ENCODE measurements at regions not wholly inside any gene's neighbourhood (a gene's known extent, or its start where the extent isn't known, plus 50 kb on each side); places are given as distances from the start of the nearest gene placed in this dataset.

GRCh38 chr17:74055508-74056160 lies 147.8 kb upstream of the RPL38 start:
- peak in 2 of 3 experiments; percentile 5 to 52 for DNase-seq

DNA sequence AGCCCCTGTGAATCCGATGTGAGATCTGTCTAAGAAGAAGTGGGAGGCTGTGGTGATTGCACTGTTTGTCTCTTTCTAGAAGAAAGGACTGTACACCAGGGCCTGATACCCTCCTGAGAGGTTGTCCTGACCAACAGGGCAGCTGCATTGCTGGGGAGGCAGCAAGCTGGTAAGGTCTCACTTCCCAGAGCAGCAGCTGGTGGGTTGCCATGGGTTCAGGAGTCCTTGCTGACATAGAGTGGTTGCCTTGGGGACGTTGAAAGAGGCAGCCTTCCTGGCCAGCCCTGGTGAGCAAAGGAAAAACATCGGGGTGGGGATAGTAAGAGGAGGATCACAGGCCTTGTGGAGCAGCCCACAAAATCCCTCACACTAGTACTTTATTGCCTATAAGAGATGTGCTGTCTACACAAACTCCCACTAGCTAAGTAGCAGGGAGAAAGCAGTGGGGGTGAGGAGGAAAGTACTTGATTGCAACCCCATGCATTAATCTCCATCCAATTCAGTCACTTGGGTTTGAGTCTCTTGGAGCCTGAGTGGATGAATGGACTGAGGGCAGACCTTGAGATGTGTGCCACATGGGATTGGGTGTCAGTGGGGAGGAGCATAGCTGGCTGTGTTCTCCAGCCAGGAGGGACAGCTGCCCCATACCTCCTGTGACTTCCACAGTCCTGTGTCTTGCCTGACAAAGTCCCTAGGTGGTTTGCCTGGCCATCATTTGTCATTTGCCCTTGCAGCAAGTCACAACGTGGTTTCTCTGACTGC lies 143.8 kb upstream of the RPL38 start:
- DNase-seq: peak; percentile 55 to 91 (median 77)

DNA sequence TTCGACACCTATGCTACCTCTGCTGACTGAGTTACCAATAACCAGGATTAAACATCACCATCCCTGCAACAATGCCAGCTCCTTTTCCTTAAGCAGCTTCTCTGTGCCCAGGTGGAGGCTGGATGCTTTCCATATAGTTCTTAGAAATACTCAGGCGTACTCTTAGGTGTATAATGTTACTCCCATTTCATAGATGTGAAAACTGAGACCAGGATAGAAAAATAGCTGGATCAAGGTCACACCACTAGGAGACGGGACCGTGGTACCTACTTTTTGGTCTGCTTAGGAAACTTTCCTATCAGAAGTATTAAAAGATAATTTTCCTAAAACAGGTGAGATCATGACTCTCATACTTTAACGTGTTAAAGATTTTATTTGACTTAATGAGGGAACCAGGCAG lies 141.7 kb upstream of the RPL38 start:
- DNase-seq: no peak

GRCh38 chr17:74062234-74062633 lies 141.2 kb upstream of the RPL38 start:
- peak in 1 of 3 experiments; percentile 4 for DNase-seq

GRCh38 chr17:74063439-74063838 lies 140.0 kb upstream of the RPL38 start:
- DNase-seq: no peak

GRCh38 chr17:74070374-74070773 lies 133.1 kb upstream of the RPL38 start:
- no peak for DNase-seq

DNA sequence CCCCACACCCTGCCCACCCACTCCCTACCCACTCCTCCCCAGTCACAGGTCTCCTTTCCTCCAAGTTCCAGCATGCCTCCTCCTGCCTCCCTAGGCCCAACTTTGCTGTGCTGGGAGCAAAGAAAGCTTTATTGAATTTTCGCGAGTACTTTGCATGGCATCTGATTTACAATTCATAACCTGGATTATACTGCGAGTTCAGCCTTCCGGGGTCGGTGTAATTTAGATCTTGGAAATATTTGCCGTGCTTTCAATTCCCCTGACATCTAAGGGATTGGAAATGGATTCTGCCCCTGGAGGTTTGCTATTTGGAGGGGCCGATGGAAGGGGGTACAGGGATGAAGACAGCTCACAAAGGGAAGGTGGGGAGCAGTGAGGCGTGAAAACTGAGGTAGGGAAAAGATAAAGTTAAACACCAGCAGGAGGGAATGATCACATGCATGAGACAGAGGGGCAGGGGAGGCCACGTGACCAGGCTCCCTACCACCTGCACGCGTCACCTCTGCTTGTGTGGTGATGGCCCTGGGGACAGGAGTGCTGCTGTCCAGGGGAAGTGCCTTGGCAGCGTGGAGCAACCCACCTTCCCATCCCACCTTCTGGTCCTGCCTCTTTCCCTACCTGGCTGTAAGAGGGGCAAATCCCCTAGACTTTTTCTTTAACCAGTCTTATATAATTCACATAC lies 132.3 kb upstream of the RPL38 start:
- DNase-seq: no peak

- DNase-seq: no peak
Observed at GRCh38 chr17:74072340-74072739, 131.1 kb upstream of the RPL38 start.

DNA sequence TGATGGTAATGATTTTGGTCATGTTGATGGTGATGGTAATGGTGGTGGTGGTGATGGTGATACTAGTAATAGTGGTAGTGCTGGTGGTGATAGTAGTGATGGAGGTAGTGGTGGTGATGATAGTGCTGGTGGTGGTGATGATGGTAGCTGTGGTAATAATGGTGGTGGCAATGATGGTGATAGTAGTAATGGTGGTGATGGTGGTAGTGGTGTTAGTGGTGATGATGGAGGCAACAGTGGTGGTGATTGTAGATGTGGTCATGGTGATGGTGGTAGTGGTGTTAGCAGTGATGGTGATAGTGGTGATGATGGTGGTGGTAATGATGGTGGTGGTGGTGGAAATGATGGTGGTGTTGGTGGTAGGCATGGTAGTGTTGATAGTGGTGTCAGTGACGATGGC lies 127.0 kb upstream of the RPL38 start:
- DNase-seq: no peak

GRCh38 chr17:74077231-74077630 lies 126.2 kb upstream of the RPL38 start:
- DNase-seq: no peak

- DNase-seq: peak in 1 of 3 experiments; percentile 8
Observed at GRCh38 chr17:74078363-74078941, 125.0 kb upstream of the RPL38 start.

DNA sequence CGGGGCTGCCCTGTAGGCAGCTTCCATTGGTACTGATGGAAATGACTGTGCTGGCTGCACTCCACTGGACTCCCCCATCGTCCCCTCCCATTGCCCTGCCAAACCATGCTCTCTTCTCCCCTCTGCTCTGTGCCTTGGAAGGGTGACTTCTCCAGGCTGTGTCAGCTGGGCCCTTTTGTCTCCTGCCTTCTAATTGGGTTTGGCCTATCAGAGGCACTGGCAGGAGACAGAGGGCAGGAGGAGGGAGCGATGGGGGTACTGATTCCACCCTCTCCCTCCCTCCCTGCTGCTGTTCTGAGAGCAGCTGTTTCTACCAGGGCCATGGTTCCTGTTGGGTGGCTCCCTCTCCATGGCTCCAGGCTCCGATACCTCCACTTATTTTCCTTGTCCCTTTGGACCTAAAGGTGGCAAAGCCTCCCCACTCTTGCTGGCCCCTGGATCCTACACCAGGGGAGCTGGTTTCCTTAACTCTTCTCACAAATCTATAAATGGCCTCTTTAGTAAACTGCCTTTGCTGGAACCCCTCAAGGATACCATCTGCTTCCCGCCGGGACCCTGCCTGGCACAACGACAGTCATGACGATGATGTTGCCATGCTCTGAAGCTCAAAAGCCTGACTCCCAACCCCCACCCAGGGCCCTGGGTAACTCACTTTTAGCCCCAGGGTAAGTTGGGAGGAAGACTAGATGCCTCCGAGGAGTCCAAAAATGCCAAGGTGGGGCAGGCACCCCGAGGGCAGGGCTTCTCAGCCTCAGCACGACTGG lies 123.8 kb upstream of the RPL38 start:
- DNase-seq: no peak

GRCh38 chr17:74080656-74081582 lies 122.6 kb upstream of the RPL38 start:
- no peak for DNase-seq

DNA sequence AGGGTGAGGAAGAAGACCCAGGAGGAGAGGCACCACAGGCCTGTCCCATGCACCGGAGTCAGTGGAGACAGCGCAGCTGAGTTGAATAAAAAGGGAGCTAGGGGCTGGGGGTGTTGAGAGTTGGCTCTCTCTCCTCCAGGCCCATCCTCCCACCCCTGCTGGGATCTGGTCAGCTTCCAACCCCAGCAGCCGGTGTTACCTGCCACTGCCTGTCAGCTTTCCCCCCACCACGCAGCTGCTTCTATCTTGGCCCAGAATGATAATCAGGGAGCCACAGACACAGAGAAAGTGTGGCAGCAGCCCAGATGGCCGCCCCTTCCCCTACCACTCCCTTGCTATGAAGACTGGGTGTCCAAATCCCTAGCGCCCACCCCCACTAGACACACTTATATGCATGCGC lies 120.6 kb upstream of the RPL38 start:
- peak in 1 of 3 experiments; percentile 5 for DNase-seq

DNA sequence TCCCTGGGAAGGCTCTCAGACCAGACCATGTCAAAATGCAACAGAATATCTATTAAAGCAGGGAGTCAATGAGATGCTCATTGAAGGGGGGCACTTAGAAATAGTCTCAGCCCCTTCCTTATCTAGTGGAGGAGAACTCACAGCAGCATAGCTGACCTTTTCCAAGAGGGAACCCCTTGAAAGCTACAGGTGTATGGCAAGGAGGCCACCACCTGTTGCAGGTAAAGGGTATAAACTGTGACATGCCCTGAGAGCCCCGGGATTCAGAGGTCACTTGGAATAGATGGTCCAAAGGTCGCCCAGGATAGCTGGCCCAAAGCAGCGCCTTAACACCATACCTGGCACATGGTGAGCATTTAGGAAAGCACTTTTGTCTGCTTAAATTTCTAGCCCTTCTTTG lies 120.2 kb upstream of the RPL38 start:
- no peak for DNase-seq

- peak in 1 of 3 experiments; percentile 4 for DNase-seq
Observed at GRCh38 chr17:74085434-74085833, 118.0 kb upstream of the RPL38 start.

DNA sequence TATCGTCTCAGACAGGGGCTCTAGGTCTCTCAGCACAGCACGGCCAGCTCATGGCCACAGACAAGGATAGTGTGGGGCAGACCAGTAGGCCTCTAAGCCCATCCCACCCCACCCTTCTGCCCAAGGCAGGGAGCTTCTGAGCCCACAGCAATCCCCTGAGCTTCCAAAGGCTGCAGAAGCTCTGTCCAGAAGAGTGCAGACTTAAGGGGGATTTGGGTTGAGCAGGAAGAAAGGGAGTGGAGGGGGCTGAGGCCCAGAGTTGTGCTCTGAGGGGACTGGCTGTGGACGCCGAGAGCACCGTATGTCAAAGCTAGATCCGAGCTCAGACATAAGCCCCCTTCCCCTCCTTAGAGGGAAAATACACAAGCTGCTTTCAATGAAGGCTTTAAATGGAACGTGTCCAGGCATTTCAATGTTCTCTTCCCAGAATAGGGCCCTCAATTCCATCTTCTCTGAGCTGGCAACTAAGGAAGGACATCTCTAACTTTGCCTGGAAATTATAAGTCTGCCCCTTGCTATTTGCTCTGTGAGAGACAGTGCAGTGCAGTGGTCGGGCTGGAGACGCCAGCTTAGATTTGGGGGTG lies 116.4 kb upstream of the RPL38 start:
- no peak for DNase-seq

- DNase-seq: no peak
Observed at GRCh38 chr17:74088285-74088933, 115.1 kb upstream of the RPL38 start.

- DNase-seq: no peak
Observed at GRCh38 chr17:74088934-74089329, 114.5 kb upstream of the RPL38 start.

GRCh38 chr17:74089380-74089779 lies 114.1 kb upstream of the RPL38 start:
- no peak for DNase-seq
